GM18868 (cell line): ENCODE measurements at regions not wholly inside any gene's neighbourhood (a gene's known extent, or its start where the extent isn't known, plus 50 kb on each side); places are given as distances from the start of the nearest gene placed in this dataset.

Experiments used
- ATAC-seq: cut with Tn5 transposase; IDR thresholded peaks from one replicate; pipeline ENCODE4 v1.9.1; 2021; ENCODE audit warnings: mild to moderate bottlenecking, moderate library complexity; ENCODE audit not compliant: unreplicated experiment

DNA sequence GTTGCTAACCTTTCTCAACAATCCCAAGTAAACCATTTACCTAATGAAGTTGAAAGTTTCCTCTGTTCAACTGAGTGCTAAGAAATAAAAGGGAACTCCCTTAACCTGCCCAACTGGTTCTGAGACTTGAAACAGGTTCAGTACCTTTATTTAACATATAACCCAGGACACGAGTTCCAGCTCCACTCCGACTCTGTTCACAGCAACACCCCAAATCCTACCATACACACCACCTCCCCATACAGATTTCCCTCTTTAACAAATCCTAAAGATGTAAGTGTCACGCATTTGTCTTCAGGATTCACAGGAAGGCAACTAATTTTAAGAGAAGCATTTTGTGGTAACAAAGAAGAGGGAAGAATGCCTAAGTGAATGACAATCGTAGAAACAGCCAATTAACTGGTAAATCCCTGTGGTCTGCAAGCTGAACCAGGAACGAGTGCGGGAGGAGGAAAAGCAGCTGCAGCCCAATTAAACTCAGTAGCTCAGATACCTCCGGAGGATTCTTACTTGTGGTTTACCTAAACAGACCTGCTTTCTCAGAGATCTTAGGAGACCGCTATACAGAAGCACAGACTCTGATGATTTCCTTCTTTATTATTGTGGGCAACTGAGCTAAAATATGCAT is 134.5 kb upstream of the MAGI3 start:
- ATAC-seq = no peak

DNA sequence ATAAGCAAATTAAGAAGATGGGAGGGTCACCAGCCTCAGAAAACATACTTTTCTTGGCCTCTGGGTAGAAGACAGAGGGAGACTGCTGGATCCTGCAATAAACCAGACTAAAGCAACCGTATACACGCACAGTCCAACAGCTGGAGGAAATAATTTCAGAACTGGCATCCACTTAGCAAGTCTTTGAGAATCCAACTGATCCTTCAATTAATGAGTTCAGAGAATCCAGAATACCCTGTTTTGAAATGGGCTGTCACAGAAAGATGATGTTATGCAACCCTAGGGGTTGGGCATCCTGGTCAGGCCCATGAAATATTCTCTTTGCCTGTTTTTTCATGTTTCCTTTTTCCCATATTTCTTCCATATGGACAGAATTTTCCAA is 134.0 kb upstream of the MAGI3 start:
- ATAC-seq = no peak

DNA sequence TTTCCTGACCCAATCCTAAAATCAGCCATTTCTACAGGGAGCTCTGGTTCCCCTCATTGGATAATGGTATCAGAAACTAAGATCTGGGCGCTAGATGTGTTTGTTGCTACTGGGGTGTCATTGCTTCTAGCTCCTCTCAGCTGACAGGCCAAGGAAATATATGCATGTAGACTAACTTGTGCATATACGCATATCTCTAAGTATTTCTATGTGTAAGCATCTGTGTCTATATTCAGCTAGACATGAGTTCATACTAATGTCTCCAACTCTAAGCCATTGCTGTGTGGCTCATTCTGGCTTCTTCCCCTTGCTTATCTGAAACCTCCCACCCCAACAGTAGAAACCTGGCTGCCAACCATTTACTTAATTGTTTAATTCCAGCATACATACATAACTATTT is 130.3 kb upstream of the MAGI3 start:
- no peak for ATAC-seq

DNA sequence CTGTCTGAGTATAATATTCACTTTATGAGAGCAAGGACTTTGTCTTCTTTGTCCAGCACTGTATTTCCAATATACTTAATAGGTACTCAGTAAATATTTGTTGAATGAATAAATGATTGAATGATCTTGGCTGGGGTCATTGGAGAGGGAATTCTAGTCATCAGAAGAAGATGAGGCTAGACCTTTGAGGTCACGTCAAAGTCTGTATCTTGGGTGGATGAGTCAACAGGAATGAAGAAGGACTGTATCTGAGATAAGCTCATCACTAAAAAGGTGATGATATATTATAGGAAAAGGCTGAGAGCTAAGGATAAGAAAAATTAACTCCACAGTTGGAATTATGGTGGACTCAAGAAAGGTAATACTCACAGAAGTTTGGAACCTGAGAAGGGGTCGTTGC is 125.1 kb upstream of the MAGI3 start:
- ATAC-seq = no peak

DNA sequence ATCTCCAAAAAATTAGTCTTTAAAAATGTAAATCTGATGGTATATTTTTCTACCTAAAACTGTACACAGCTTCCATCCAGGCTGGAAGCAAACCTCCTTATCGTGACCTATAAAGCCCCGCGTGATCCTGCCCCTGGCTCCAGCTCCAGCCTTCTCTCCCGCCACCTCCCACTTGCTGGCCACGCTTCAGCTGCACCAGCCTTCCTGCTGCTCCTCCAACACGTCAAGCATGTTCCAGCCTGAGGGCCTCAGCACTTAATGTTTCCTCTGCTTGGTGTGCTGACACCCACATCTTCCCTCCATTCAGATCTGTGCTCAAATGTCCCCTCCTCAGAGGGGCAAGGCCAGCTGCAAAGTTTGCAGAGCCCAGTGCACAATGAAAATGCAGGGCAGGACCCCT is 123.5 kb upstream of the MAGI3 start:
- no peak for ATAC-seq

DNA sequence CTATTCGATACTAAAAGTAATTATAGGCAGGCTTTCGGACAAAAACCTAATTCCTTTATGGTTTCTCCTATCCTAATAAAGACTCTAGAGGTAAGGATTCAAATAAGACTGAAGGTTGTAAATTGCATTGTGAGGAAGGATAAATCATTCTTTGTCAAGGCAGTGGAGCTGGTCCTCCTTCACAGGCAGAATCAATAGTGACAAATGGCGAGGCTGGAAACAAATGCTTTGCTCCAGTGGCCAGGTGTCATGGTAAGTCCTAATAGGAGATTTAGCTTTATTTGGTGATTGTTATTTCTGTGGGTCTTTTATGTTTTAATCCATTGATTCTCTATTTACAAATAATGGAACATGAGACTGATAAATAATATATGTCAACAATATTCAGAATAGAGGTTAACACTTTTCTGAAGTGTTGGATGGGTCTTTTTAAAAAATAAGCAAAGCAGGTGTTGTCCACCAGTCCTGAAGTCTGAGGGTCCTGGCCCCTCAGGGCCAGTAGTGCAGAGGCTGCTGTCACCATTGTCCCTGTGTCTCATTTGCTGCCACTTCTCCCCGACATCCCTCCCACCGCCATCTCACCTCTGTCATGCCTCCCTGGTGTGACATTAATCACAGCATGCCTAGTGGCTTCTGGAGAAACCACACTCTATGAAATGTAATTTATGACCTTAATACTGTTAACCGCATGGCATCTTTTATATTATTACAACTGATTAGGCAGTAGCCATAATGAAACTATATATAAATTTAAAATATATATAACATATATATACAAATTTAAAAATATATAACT is 120.9 kb upstream of the MAGI3 start:
- ATAC-seq = no peak

DNA sequence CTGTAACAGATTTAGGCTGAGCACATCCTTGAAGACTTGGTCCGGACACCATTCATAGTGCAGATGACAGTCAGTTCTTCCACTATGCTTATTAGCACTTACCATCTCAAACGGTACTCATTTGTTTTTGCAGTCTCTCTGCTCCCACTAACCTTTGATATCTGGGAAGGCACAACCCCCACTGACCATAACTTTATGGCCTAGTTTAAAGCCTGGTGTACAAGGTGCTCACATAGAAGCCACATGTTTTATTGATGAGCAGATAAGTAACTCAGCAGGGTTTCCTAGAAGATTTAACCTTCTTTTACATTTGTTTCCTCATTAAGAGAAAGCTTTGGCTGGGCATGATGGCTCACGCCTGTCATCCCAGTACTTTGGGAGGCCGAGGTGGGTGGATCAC is 119.3 kb upstream of the MAGI3 start:
- no peak for ATAC-seq

DNA sequence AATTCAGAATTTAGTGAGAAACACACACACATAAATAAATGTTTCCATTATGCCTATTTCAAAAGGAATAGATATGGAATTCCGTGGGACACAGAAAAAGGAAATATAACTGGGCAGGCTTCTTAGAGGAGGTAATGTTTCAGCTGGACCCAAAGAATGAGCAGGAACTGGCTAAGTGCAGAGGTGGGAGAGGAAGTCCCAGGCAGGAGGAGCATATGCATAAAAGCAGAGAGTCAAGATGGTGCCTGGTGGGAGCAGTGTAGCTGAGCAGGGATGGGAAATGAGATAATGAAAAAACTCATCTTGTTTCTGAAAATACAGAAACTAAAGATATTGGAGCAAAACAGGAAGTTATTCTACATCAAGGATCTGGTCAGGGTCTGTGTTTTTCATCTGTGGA is 115.2 kb upstream of the MAGI3 start:
- ATAC-seq = no peak

DNA sequence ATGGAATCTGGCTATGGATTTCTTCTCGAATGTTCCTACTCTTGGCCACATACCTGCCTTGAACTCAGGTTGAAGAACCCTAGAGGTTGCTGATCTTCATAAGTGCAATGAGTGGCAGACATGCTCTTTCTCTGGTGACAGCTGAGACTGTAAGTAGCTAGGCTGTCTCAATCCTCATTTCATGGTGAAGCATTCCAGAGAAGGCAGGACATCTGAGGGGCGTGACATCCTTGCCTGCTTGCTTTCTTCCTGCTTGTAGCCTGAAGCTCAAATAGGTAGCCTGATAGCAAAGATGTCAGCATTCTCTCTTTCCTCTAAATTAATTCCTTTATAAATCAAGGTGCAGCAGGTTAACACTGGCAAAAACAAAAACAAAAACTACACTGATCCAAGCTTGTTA is 114.6 kb upstream of the MAGI3 start:
- ATAC-seq = no peak

DNA sequence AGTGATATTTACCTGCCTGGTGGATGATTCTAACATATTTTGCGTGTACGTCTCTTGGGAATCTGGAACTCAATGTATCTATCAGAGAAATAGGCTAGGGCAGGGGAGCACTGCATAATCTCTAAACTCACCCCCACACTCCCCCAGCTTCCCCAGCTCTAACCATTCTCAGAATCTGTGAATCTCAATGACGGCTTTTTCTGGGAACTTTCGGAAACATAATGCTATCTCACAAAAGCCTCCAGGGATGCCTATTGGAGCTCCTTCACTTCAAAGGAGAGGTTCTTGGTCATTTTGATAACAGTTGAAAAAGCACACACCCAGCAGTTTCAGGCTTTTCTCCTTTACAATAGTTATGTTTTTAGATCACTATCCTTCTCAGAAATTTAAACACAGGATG is 113.8 kb upstream of the MAGI3 start:
- ATAC-seq = no peak

DNA sequence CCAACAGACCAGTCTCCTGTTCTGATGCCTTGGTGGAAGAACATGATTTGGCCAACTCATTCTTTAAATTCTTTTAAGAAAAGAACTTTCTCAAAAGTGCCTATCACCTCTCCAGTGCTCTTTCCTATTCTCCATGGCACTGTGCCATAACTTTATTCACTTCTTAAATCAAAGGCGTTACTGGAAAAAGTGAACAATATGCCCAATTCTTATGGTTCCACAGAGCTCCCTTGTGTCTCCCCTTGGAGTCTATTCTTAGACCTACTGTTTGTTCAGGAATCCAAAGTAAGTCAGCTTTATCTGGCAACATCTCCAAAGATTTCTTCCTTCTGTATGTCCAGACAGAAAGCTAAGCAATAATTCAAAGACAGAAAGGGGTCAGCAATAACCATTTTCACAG is 111.9 kb upstream of the MAGI3 start:
- ATAC-seq = no peak

DNA sequence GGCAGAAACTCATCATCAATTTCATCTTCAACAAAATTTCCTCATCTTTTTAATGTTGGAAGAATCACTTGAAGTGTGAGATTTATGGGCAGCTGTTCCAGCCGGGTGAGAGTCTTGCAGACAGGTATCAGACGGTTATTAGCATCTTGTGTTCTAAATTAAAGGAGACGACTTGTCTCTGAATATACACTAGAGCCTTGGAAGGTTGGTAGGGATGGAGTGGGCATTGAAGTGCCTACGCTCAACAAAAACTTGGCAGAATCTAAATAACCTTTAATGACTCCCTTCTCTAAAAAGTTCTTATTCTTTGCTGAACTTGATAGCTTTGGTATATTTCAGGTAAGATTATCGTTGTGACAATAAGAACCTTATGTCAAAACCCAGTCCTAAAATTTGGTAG is 111.5 kb upstream of the MAGI3 start:
- no peak for ATAC-seq

DNA sequence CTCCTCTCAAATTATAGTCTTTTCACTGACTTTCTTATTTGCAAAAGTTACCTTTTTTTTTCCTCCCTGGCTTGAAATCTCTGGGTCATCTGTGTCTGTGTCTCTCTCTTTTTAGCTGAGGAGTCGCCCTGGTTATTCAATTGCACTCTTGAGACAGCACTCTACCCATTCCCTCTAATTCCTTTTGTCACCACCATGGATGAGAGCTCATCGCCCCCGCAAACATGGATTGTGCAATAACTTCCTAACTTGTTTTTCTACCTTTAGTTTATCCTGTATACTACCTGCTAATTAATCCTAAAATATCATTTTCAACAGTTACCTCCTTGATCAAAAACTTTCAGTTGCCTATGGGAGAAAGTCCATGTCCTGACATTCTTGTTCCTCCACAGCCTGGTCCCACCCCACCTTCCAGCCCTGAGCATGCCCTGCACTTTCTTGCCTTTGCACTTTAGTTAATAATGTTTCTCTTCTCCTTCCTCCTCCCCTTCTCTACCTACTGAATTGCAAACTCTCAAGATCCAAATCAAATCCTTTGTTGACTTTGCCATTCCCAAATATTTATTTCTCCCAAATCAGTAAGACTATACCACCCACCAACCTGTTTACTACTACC is 110.4 kb upstream of the MAGI3 start:
- no peak for ATAC-seq

DNA sequence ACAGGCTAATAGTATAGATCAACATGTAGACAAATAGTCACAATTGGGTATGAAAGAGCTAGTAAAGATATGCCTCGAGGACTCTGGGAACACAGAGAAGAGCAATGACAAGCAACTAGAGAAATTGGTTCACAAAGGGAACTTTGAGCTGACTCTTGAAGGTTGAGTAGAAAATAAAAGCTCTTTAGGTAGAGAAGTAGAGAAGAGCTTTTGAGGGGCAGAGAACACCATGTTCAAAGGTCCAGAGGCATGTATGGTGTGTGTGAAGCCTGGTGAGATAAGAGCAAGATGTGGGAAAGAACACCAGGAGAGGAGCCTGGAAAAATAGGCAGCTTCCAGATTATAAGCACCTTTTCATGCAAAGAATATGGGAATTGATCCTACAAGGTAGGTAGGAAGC is 109.7 kb upstream of the MAGI3 start:
- no peak for ATAC-seq

DNA sequence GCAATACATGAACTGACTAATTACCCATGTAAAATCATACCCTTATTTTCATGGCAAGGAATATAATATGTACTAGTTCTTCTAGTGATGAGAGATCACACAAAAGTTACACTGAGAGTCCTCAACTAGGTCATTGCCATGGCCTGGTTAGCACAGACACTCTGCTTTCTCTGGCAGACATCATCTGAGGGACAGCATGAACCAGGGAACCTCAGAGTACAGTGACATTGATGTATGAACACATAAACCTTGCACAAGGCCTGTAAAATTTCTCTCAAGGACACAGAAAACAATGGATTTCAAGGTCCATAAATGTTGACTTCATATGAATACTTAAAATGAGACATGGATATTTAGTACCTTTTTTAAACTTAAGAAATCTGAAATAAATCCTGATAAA is 108.8 kb upstream of the MAGI3 start:
- no peak for ATAC-seq

DNA sequence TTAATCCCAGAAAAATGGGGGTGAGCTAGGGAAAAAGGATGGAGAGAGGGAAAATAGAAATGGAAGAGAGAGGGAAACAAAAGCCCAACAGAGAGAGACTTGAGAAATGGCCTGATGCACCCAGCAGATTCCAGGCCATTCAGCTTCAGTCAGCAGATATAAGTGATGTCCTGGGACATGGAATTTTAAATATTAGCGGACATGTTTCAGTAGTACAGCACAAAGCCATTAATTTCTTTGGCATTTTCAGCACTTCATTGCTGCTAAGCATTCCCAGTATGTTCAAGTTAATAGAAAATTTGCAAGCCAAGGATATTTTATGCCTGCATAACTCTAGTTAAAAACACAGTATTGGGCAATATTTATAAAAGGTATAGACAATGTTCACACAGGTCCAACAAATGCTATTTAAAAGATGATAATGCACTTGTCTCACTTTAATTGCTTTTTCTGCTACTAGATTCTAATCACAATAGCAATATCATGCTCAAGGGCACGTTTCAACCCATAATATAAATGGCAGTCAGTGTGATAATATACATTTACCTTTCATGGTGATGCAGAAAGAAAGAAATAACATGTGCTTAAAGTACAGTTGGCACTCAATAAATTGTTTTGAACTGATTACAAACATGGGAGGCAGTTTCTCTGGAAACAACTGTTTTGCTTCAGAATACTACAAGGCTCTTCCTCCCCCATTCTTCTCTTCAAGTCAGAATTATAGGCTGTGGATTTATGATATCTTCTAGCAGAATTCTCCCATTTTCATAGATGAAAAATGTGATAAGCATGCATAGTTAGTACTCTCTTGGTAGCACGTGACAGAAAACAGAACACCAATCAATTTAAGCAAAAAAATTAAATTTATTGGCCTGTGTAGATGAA is 108.1 kb upstream of the MAGI3 start:
- ATAC-seq = no peak

DNA sequence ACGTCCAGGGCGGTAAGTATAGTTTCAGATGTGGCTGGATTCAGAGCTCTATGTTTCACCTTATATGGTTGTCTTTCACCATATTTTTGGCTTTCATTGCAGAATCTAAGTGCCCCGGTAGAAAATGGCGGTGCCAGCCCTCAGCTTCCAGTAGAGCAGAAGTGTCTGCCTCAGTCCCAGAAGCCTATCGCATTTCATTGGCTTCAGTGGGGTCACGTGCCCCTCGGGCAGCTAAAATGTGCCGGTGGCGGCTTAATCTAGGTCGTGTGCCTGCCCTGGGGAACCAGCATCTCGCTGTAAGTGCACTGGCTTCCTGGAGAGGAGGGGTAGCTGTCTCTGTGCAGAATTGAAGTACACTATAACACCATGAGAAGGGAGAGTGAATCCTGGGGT is 107.4 kb upstream of the MAGI3 start:
- ATAC-seq = no peak

DNA sequence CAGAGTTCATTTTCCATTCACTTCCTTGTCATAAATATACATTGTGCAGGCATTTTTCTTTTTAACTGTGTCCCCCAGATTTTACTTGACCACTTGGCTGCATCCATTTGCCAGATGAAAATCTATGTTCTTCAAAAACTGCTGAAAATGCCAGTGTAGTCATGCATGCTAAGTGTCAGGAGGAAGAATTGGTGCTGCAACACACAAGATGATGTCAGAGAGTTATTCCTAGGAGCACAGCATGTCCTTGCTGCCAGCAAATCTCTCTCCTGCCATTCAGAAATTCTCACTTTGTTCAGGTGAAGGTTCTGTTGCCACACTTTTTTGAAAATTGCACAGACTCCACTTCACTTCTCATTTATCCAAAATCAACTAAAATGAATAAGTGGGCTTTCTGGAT is 106.4 kb upstream of the MAGI3 start:
- ATAC-seq = no peak

DNA sequence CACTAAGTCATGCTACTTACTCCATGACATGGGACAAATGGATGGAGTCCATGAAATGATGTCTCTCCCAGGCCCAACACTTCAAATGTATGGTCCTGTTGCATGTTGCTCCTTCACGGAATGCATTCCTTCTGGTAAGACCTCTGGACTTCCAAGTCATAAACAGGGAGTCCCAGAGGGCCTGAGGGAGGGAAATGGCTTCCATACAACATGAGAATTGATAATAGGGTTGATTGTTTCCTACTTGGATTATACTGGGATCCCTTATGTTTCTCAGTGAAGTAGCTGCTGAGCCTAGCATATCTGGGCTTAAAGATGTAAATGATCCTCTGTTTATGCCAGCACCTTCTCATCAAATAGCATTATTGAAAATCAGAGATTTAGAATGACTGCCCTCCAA is 104.2 kb upstream of the MAGI3 start:
- no peak for ATAC-seq

DNA sequence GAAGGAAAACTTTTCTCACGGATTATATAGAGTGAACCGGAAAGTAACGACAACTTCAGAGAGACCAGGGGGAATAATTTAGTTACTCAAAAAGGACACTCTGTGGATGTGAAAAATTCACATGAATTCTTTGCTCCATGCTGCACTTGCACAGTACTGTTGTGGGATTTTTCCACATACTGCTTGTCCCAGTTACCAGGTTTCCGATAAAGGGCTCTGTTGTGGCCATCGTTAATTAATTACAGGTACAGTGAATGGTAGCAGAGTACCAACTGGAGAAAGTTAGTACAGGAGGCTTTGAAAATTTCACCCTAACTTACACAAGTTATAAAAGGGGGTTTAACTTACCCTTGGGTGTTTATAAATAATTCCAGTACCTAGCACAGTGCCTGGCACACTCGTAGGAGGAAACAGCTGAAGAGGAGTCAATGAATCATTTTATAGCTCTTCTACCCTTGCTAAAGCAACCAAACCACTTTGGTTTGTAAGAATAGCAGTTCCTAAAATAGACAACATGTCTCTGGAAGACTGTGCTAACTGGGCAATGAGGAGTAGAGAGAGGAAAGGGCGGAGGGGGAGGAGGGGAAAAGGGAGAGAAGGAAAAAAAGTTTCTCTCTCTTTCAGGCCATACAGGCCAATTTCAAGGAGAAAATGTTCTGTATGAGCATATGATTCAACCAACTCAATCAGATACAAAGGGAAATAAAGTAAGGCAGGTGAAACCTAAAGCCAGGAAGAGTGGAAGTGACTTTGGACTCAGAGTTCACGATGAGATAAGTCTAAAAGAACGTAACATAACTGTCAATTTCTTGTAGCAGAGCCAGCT is 98.3 kb upstream of the MAGI3 start:
- no peak for ATAC-seq
